ENCODE measurements at regions not wholly inside any gene's neighbourhood (a gene's known extent, or its start where the extent isn't known, plus 50 kb on each side); places are given as distances from the start of the nearest gene placed in this dataset.

- H3K4me1 ChIP-seq = no peaks in the 10 kb centered on the region
- in situ Hi-C loops (cut with MboI; ENCODE audit: low pct_ligation_motif_present in 1 of 4, low pct_unique_long_range_greater_than_20kb in 1 of 4, low sequenced_read_pairs in 3 of 4) (no loop called here), intact Hi-C loops (cut with DNase I; ENCODE audit: low total_unique reads) (no loop called here)
- H3K27ac ChIP-seq = no peak overlapping the region
- no peaks in the 10 kb centered on the region for H3K27me3 ChIP-seq
- no peak overlapping the region for H3K4me3 ChIP-seq
- TF ChIP-seq EP300 (IDR thresholded peaks at IDR 0.05; ENCODE audit: low read depth) (no peak), CTCF (IDR thresholded peaks at IDR 0.05) (no peak), POLR2A (IDR thresholded peaks at IDR 0.05) (no peak), POLR2AphosphoS5 (IDR thresholded peaks at IDR 0.05) (no peak)
- no peaks in the 10 kb centered on the region for H3K36me3 ChIP-seq
- H3K9me3 ChIP-seq = no peaks in the 10 kb centered on the region
- 96% methylated on average over 1 of the region's 1 CpG; no CpG with 5 or more reads in 1 of the 2 donors for WGBS, 2 donors (ENCODE audit: low coverage in 1 of 2)
- DNase-seq = no peak
Measured at GRCh38 chr3:17805461-17805940, 63.1 kb upstream of the TBC1D5 start.

DNA sequence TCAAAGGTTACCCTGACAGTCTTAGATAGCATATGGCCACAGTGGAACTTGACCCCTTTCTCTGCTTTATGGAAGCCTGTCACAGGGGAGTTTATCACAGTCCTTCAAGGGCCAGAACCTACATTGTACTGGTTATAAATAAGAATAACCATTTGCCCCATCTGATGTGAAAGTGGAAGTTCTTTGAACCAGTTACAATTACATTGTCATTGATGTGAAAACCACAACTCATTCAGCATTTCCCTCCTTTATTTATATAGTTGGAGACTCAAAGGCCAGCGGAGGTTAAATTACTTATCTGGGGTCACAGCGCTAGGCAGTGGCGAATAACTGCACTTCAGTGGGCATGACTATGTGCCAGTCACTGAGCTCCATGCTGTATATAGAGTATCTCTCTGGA, 60.5 kb upstream of the TBC1D5 start:
- 67 to 80% methylated on average over 1 to 3 of the region's 3 CpGs for WGBS, 2 donors (ENCODE audit: low coverage in 1 of 2)

GRCh38 chr3:17801131-17801530, 58.7 kb upstream of the TBC1D5 start:
- 31 to 54% methylated on average over 1 of the region's 1 CpG for WGBS, 2 donors (ENCODE audit: low coverage in 1 of 2)
- Histone ChIP-seq H3K9me3 (no peaks in the 10 kb centered on the region), H3K36me3 (no peaks in the 10 kb centered on the region), H3K27me3 (no peaks in the 10 kb centered on the region), H3K4me1 (no peaks in the 10 kb centered on the region), H3K27ac (no peak overlapping the region), H3K4me3 (no peak overlapping the region)
- in situ Hi-C loops (cut with MboI; ENCODE audit: low pct_ligation_motif_present in 1 of 4, low pct_unique_long_range_greater_than_20kb in 1 of 4, low sequenced_read_pairs in 3 of 4) = no loop called here
- intact Hi-C loops (cut with DNase I; ENCODE audit: low total_unique reads) = loop anchor here (5.0 kb wide), 1 partner anchor 594 kb away; no protein-coding TSS in a partner anchor
- TF ChIP-seq POLR2A (IDR thresholded peaks at IDR 0.05) (no peak), POLR2AphosphoS5 (IDR thresholded peaks at IDR 0.05) (no peak)
- DNase-seq = no peak

More for the DNA sequence above, 60.5 kb upstream of the TBC1D5 start:
- Histone ChIP-seq H3K4me1 (no peaks in the 10 kb centered on the region), H3K9me3 (no peaks in the 10 kb centered on the region), H3K4me3 (no peak overlapping the region), H3K27me3 (no peaks in the 10 kb centered on the region), H3K36me3 (no peaks in the 10 kb centered on the region), H3K27ac (no peak overlapping the region)
- in situ Hi-C loops (cut with MboI; ENCODE audit: low pct_ligation_motif_present in 1 of 4, low pct_unique_long_range_greater_than_20kb in 1 of 4, low sequenced_read_pairs in 3 of 4) (no loop called here), intact Hi-C loops (cut with DNase I; ENCODE audit: low total_unique reads) (loop anchor here (5.0 kb wide), 1 partner anchor 596 kb away; no protein-coding TSS in a partner anchor)
- no peak for DNase-seq
- TF ChIP-seq POLR2A (IDR thresholded peaks at IDR 0.05) (no peak), POLR2AphosphoS5 (IDR thresholded peaks at IDR 0.05) (no peak), CTCF (IDR thresholded peaks at IDR 0.05) (no peak), EP300 (IDR thresholded peaks at IDR 0.05; ENCODE audit: low read depth) (no peak)

DNA sequence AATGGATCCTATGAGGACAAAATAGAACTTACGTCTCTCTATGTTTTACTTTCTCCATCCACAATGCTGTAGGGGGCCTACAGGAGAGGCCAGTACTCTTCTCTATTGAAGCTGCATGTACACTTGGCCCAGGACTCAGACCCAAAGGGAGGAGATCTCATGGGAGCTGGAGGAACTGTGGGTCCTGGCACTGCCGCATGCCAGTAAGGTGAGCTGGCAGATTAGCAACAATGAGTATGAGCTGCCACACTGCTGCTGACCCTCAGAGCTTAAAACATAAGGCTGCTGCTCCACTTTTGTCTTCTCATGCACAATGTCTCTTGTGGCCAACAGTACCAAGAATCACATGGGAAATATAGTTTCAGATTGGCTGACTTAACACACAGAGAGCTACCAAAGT, 57.8 kb upstream of the TBC1D5 start:
- Histone ChIP-seq H3K9me3 (no peaks in the 10 kb centered on the region), H3K4me1 (no peaks in the 10 kb centered on the region), H3K36me3 (no peaks in the 10 kb centered on the region), H3K27me3 (no peaks in the 10 kb centered on the region), H3K27ac (no peak overlapping the region), H3K4me3 (no peak overlapping the region)
- no peak for TF ChIP-seq POLR2A (IDR thresholded peaks at IDR 0.05)
- TF ChIP-seq EP300 (IDR thresholded peaks at IDR 0.05; ENCODE audit: low read depth) = no peak
- TF ChIP-seq POLR2AphosphoS5 (IDR thresholded peaks at IDR 0.05) = no peak
- no peak for TF ChIP-seq CTCF (IDR thresholded peaks at IDR 0.05)
- in situ Hi-C loops (cut with MboI; ENCODE audit: low pct_ligation_motif_present in 1 of 4, low pct_unique_long_range_greater_than_20kb in 1 of 4, low sequenced_read_pairs in 3 of 4) = no loop called here
- intact Hi-C loops (cut with DNase I; ENCODE audit: low total_unique reads) = loop anchor here (5.0 kb wide), 1 partner anchor 593 kb away; no protein-coding TSS in a partner anchor
- 95 to 100% methylated on average over 1 to 2 of the region's 2 CpGs for WGBS, 2 donors (ENCODE audit: low coverage in 1 of 2)
- DNase-seq = no peak

GRCh38 chr3:17799312-17799711, 56.9 kb upstream of the TBC1D5 start:
- H3K27me3 ChIP-seq = no peaks in the 10 kb centered on the region
- in situ Hi-C loops (cut with MboI; ENCODE audit: low pct_ligation_motif_present in 1 of 4, low pct_unique_long_range_greater_than_20kb in 1 of 4, low sequenced_read_pairs in 3 of 4) = no loop called here
- DNase-seq = no peak
- intact Hi-C loops (cut with DNase I; ENCODE audit: low total_unique reads) = no loop called here
- no peak overlapping the region for H3K27ac ChIP-seq
- no peaks in the 10 kb centered on the region for H3K36me3 ChIP-seq
- no peaks in the 10 kb centered on the region for H3K9me3 ChIP-seq
- H3K4me1 ChIP-seq = no peaks in the 10 kb centered on the region
- WGBS, 2 donors (ENCODE audit: low coverage in 1 of 2) = 97% methylated on average over 5 of the region's 5 CpGs
- TF ChIP-seq EP300 (IDR thresholded peaks at IDR 0.05; ENCODE audit: low read depth) (no peak), CTCF (IDR thresholded peaks at IDR 0.05) (no peak), POLR2AphosphoS5 (IDR thresholded peaks at IDR 0.05) (no peak), POLR2A (IDR thresholded peaks at IDR 0.05) (no peak)
- no peak overlapping the region for H3K4me3 ChIP-seq
